ENCODE measurements at regions not wholly inside any gene's neighbourhood (a gene's known extent, or its start where the extent isn't known, plus 50 kb on each side); places are given as distances from the start of the nearest gene placed in this dataset.
"Not testable (repeated sequence)": the region's sequence is repeated elsewhere in the genome, so short reads cannot be mapped to it uniquely, and the experiment has no call there.

DNA sequence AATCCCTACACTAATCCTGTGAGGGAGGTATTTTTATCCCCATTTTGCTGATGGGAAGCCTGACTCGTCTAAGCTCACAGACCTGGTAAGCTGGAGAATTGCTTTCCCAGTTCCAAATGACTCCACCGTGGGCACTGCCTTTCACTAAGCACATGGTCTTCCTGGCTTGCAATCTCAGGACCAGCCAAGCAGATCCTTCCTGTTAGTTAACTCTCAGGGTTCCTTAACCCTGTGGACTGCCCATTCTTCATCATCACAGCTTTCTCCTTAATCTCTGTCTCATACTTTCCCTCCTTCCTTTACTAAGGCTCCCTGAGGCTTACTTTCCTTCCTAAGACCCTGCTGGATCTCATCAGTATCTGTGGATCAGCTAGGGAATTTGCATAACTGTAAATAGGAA is 122.2 kb upstream of the ZEB2 start:
- ATAC-seq (ENCODE audit: low FRiP score): no peak
- H3K36me3 ChIP-seq (ENCODE audit: control insufficient read depth in 1 of 2, insufficient read depth in 2 of 2, low read length in 1 of 2): no peaks in the 10 kb centered on the region
- no peak for DNase-seq
- H3K27ac ChIP-seq (ENCODE audit: low read depth in 1 of 2, low read length in 2 of 2): no peak overlapping the region
- H3K4me1 ChIP-seq (ENCODE audit: control insufficient read depth in 1 of 2, insufficient read depth in 2 of 2, low read length in 2 of 2): no peaks in the 10 kb centered on the region
- intact Hi-C loops (cut with DNase I): no loop called here
- no peaks in the 10 kb centered on the region for H3K27me3 ChIP-seq (ENCODE audit: control insufficient read depth in 1 of 2, insufficient read depth in 2 of 2, low read length in 1 of 2)
- 0 to 10% methylated on average over 2 of the region's 2 CpGs for WGBS, 2 donors
- no peak overlapping the region for H3K4me3 ChIP-seq (ENCODE audit: low read length in 2 of 2)
- H3K9me3 ChIP-seq (ENCODE audit: control insufficient read depth, low read length): no peaks in the 10 kb centered on the region

DNA sequence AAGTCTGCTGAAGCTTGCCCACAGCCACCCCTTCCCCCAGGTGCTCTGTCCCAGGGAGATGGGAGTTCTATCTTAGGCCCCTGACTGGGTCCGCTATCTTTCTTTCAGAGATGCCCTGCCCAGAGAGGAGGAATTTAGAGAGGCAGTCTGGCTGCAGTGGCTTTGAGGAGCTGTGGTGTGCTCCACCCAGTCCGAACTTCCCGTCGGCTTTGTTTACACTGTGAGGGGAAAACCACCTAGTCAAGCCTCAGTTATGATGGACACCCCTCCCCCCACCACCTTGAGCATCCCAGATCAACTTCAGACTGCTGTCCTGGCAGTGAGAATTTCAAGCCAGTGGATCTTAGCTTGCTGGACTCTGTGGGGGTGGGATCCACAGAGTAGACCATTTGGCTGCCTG is 118.3 kb upstream of the ZEB2 start:
- ATAC-seq (ENCODE audit: low FRiP score); H3K36me3 ChIP-seq (ENCODE audit: control insufficient read depth in 1 of 2, insufficient read depth in 2 of 2, low read length in 1 of 2); intact Hi-C loops (cut with DNase I); H3K9me3 ChIP-seq (ENCODE audit: control insufficient read depth, low read length); H3K4me3 ChIP-seq (ENCODE audit: low read length in 2 of 2); H3K27ac ChIP-seq (ENCODE audit: low read depth in 1 of 2, low read length in 2 of 2); H3K27me3 ChIP-seq (ENCODE audit: control insufficient read depth in 1 of 2, insufficient read depth in 2 of 2, low read length in 1 of 2); DNase-seq; H3K4me1 ChIP-seq (ENCODE audit: control insufficient read depth in 1 of 2, insufficient read depth in 2 of 2, low read length in 2 of 2): not testable (repeated sequence)
- 88 to 93% methylated on average over 4 of the region's 4 CpGs for WGBS, 2 donors

DNA sequence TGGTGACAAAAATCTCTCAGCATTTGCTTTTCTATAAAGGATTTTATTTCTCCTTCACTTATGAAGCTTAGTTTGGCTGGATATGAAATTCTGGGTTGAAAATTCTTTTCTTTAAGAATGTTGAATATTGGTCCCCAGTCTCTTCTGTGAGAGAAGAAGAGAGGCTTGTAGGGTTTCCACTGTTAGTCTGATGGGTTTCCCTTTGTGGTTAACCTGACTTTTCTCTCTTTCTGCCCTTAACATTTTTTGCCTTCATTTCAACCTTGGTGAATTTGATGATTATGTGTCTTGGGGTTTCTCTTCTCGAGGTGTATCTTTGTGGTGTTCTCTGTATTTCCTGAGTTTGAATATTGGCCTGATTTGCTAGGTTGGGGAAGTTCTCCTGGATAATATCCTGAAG is 116.9 kb upstream of the ZEB2 start:
- DNase-seq; H3K27ac ChIP-seq (ENCODE audit: low read depth in 1 of 2, low read length in 2 of 2); H3K36me3 ChIP-seq (ENCODE audit: control insufficient read depth in 1 of 2, insufficient read depth in 2 of 2, low read length in 1 of 2); H3K4me1 ChIP-seq (ENCODE audit: control insufficient read depth in 1 of 2, insufficient read depth in 2 of 2, low read length in 2 of 2); ATAC-seq (ENCODE audit: low FRiP score); intact Hi-C loops (cut with DNase I); H3K4me3 ChIP-seq (ENCODE audit: low read length in 2 of 2); H3K9me3 ChIP-seq (ENCODE audit: control insufficient read depth, low read length); H3K27me3 ChIP-seq (ENCODE audit: control insufficient read depth in 1 of 2, insufficient read depth in 2 of 2, low read length in 1 of 2): not testable (repeated sequence)
- 88 to 93% methylated on average over 1 of the region's 1 CpG for whole genome bisulfite sequencing, 2 donors

DNA sequence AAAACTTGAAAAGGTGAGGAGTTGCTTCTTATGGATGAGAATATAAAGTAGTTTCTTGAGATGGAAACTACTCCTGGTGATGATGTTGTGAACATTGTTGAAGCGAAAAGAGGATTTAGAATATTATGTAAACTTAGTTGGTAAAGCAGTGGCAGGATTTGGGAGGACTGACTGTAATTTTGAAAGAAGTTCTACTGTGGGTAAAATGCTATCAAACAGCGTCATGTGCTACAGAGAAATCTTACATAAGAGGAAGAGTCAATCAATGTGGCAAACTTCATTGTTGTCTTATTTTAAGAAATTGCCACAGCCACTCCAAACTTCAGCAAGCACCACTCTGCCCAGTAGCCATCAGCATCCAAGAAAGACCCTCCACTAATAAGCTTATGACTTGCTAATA is 112.9 kb upstream of the ZEB2 start:
- peaks cover 0 to 2% of the 10 kb centered on the region in 2 donors for H3K4me1 ChIP-seq (ENCODE audit: control insufficient read depth in 1 of 2, insufficient read depth in 2 of 2, low read length in 2 of 2)
- H3K36me3 ChIP-seq (ENCODE audit: control insufficient read depth in 1 of 2, insufficient read depth in 2 of 2, low read length in 1 of 2): no peaks in the 10 kb centered on the region
- no peaks in the 10 kb centered on the region for H3K27me3 ChIP-seq (ENCODE audit: control insufficient read depth in 1 of 2, insufficient read depth in 2 of 2, low read length in 1 of 2)
- 95% methylated on average over 2 of the region's 2 CpGs for WGBS, 2 donors
- intact Hi-C loops (cut with DNase I): no loop called here
- H3K27ac ChIP-seq (ENCODE audit: low read depth in 1 of 2, low read length in 2 of 2): no peak overlapping the region
- no peaks in the 10 kb centered on the region for H3K9me3 ChIP-seq (ENCODE audit: control insufficient read depth, low read length)
- H3K4me3 ChIP-seq (ENCODE audit: low read length in 2 of 2): no peak overlapping the region
- DNase-seq (no peak), ATAC-seq (ENCODE audit: low FRiP score) (no peak)

DNA sequence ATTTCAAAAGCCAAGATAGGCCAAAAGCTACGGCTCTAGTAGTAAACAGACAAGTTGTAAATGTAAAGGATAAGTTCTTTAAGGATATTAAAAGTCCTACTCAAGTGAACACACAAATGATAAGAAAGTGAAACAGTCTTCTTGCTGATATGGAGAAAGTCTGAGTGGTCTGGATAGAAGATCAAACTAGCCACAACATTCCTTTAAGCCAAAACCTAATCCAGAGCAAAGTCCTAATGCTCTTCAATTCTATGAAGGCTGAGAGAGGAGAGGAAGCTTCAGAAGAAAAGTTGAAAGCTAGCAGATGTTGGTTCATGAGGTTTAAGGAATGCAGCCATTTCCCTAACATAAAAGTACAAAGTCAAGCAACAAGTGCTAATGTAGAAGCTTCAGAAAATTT is 111.7 kb upstream of the ZEB2 start:
- WGBS, 2 donors: 94 to 98% methylated on average over 1 of the region's 1 CpG

DNA sequence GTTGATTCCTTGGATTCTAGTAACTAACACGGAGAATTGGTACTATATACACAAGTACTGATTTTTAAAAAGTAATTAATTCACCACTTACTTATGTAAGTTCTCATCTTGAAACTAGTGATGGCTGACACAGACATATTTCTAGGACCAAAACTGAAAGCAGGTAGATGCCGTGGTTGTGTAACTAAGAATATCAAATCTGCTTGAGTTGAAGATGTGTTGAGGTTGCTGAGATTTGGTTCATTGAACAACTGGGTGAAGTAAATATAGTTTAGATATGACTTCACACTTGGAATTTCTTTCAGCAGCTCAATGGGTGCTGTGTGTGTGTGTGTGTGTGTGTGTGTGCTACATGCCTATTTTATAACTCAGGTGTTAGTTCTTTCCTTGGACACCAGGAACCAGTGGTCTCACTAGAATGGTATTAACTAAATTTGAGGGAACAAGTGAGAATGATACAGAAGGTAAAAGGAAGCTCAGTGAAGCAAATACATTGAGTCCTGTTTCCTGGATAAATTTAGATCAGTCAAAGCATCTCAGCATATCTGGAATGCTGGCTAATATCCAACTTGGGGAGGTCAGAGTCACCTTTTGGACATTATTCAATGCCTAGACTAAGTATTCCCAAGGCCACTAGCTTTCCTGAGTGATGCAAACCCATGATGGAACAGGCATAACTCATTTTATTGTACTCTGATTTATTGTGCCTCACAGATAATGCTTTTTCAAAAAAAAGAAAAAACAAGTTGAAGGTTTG is 110.7 kb upstream of the ZEB2 start:
- intact Hi-C loops (cut with DNase I): no loop called here
- Histone ChIP-seq H3K36me3 (ENCODE audit: control insufficient read depth in 1 of 2, insufficient read depth in 2 of 2, low read length in 1 of 2) (no peaks in the 10 kb centered on the region), H3K27me3 (ENCODE audit: control insufficient read depth in 1 of 2, insufficient read depth in 2 of 2, low read length in 1 of 2) (no peaks in the 10 kb centered on the region)

More for the DNA sequence above, 111.7 kb upstream of the ZEB2 start:
- no peaks in the 10 kb centered on the region for H3K36me3 ChIP-seq (ENCODE audit: control insufficient read depth in 1 of 2, insufficient read depth in 2 of 2, low read length in 1 of 2)
- no peak for ATAC-seq (ENCODE audit: low FRiP score)
- no peaks in the 10 kb centered on the region for H3K9me3 ChIP-seq (ENCODE audit: control insufficient read depth, low read length)
- H3K27ac ChIP-seq (ENCODE audit: low read depth in 1 of 2, low read length in 2 of 2): no peak overlapping the region
- intact Hi-C loops (cut with DNase I): no loop called here
- H3K4me1 ChIP-seq (ENCODE audit: control insufficient read depth in 1 of 2, insufficient read depth in 2 of 2, low read length in 2 of 2): peaks cover 0 to 2% of the 10 kb centered on the region in 2 donors
- no peak overlapping the region for H3K4me3 ChIP-seq (ENCODE audit: low read length in 2 of 2)
- H3K27me3 ChIP-seq (ENCODE audit: control insufficient read depth in 1 of 2, insufficient read depth in 2 of 2, low read length in 1 of 2): no peaks in the 10 kb centered on the region
- no peak for DNase-seq

DNA sequence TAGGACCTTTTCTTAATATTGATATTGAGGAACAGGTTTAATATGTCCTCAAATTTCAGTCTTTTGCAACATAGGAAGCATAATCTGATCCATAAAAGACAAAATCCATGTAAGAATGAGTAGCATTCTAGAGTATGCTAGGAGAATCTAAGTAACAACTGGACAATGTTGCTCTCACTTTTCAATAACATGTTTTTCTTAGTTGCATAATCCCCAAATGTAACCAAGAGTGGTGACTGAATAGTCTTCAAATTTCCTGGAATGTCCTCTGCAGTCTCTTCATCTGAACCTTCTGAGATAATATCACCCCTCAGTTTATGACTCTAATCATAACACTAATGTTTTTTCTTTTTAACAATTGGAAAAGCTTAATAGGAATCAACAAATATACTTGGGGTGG is 110.0 kb upstream of the ZEB2 start:
- H3K27ac ChIP-seq (ENCODE audit: low read depth in 1 of 2, low read length in 2 of 2): no peak overlapping the region
- peaks cover 0 to 2% of the 10 kb centered on the region in 2 donors for H3K4me1 ChIP-seq (ENCODE audit: control insufficient read depth in 1 of 2, insufficient read depth in 2 of 2, low read length in 2 of 2)
- no peaks in the 10 kb centered on the region for H3K27me3 ChIP-seq (ENCODE audit: control insufficient read depth in 1 of 2, insufficient read depth in 2 of 2, low read length in 1 of 2)
- no peak for DNase-seq
- no peaks in the 10 kb centered on the region for H3K9me3 ChIP-seq (ENCODE audit: control insufficient read depth, low read length)
- intact Hi-C loops (cut with DNase I): no loop called here
- no peak for ATAC-seq (ENCODE audit: low FRiP score)
- no peak overlapping the region for H3K4me3 ChIP-seq (ENCODE audit: low read length in 2 of 2)
- no peaks in the 10 kb centered on the region for H3K36me3 ChIP-seq (ENCODE audit: control insufficient read depth in 1 of 2, insufficient read depth in 2 of 2, low read length in 1 of 2)

More for the DNA sequence above, 110.7 kb upstream of the ZEB2 start:
- ATAC-seq (ENCODE audit: low FRiP score) (no peak), DNase-seq (no peak)
- Histone ChIP-seq H3K27ac (ENCODE audit: low read depth in 1 of 2, low read length in 2 of 2) (no peak overlapping the region), H3K4me3 (ENCODE audit: low read length in 2 of 2) (no peak overlapping the region), H3K9me3 (ENCODE audit: control insufficient read depth, low read length) (no peaks in the 10 kb centered on the region), H3K4me1 (ENCODE audit: control insufficient read depth in 1 of 2, insufficient read depth in 2 of 2, low read length in 2 of 2) (peaks cover 0 to 2% of the 10 kb centered on the region in 2 donors)
- WGBS, 2 donors: 92 to 95% methylated on average over 2 of the region's 2 CpGs

DNA sequence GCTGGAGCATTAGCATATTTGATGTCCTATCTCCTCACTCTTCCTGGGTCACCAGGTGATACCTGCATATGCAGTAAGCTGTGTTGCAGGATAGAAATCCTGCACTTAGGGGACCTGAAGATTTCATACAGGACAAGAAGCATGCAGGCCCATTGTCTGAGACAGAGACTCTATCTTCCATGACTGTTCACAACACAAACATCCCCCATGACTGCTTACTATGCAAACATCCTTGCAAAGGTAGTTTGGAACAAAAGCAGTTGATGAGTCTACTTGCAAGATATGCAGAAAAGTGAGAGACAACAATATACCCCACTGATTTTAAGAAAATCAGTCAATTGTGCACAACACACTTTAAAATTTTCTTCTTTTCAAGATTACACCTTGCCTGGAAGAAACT is 108.6 kb upstream of the ZEB2 start:
- Histone ChIP-seq H3K36me3 (ENCODE audit: control insufficient read depth in 1 of 2, insufficient read depth in 2 of 2, low read length in 1 of 2) (no peaks in the 10 kb centered on the region), H3K27ac (ENCODE audit: low read depth in 1 of 2, low read length in 2 of 2) (no peak overlapping the region), H3K27me3 (ENCODE audit: control insufficient read depth in 1 of 2, insufficient read depth in 2 of 2, low read length in 1 of 2) (no peaks in the 10 kb centered on the region), H3K9me3 (ENCODE audit: control insufficient read depth, low read length) (no peaks in the 10 kb centered on the region), H3K4me1 (ENCODE audit: control insufficient read depth in 1 of 2, insufficient read depth in 2 of 2, low read length in 2 of 2) (peaks cover 0 to 2% of the 10 kb centered on the region in 2 donors), H3K4me3 (ENCODE audit: low read length in 2 of 2) (no peak overlapping the region)
- intact Hi-C loops (cut with DNase I): no loop called here
- ATAC-seq (ENCODE audit: low FRiP score): no peak
- no peak for DNase-seq

DNA sequence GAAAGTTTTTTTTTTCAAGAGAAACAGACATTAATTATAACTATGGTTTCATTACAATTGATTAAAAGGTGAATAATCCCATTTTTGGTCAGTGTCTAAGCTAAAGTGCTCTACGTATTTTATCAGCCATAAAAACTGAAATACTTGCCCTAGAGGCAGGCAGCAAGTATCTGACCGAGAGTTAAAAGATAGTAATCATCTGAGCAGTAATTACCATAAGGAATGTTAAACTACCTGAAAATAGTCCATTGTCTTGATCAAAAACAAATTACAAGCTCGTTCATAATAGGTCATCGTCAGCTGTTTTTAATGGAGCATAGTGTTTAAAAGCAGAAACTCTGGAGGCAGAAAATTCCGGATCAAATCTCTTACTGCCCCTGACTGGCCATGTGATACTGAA is 105.7 kb upstream of the ZEB2 start:
- intact Hi-C loops (cut with DNase I): no loop called here
- H3K4me1 ChIP-seq (ENCODE audit: control insufficient read depth in 1 of 2, insufficient read depth in 2 of 2, low read length in 2 of 2): peaks cover 0 to 2% of the 10 kb centered on the region in 2 donors
- H3K27me3 ChIP-seq (ENCODE audit: control insufficient read depth in 1 of 2, insufficient read depth in 2 of 2, low read length in 1 of 2): no peaks in the 10 kb centered on the region
- no peaks in the 10 kb centered on the region for H3K9me3 ChIP-seq (ENCODE audit: control insufficient read depth, low read length)
- H3K4me3 ChIP-seq (ENCODE audit: low read length in 2 of 2): no peak overlapping the region
- WGBS, 2 donors: 86 to 88% methylated on average over 5 of the region's 5 CpGs
- H3K27ac ChIP-seq (ENCODE audit: low read depth in 1 of 2, low read length in 2 of 2): no peak overlapping the region
- DNase-seq: no peak
- no peaks in the 10 kb centered on the region for H3K36me3 ChIP-seq (ENCODE audit: control insufficient read depth in 1 of 2, insufficient read depth in 2 of 2, low read length in 1 of 2)
- ATAC-seq (ENCODE audit: low FRiP score): no peak
